Esophagus muscularis mucosa (tissue), 4 donors: ENCODE measurements at regions not wholly inside any gene's neighbourhood (a gene's known extent, or its start where the extent isn't known, plus 50 kb on each side); places are given as distances from the start of the nearest gene placed in this dataset.

Experiments
- DNase-seq: peaks from one replicate; pipeline ENCODE4 v3.0.0-alpha.2; 2017; ENCODE audit errors: extremely low spot score
- H3K27ac ChIP-seq, 4 donors: fragments of 200-600 bp; sonication (generic); replicated peaks in 1 of 4; 1 replicate in 3 of 4; 2 replicates in 1 of 4; pipeline ENCODE4 v1.5.1; 2016 to 2019; ENCODE audit warnings: mild to moderate bottlenecking in 1 of 4
- H3K27me3 ChIP-seq, 4 donors: fragments of 200-600 bp; sonication (generic); one replicate each; pipeline versions ENCODE4 v1.5.1 to v1.6.0; 2016 to 2019
- H3K36me3 ChIP-seq, 4 donors: fragments of 200-600 bp; sonication (generic); one replicate each; pipeline ENCODE4 v1.5.1; 2016 to 2019
- H3K4me1 ChIP-seq, 4 donors: fragments of 200-600 bp; sonication (generic); one replicate each; pipeline ENCODE4 v1.5.1; 2016 to 2019
- H3K4me3 ChIP-seq, 4 donors: fragments of 200-600 bp; sonication (generic); 1 replicate in 2 of 4; 2 replicates in 2 of 4; pipeline ENCODE4 v1.5.1; 2016 to 2019; ENCODE audit warnings: mild to moderate bottlenecking in 4 of 4, moderate library complexity in 1 of 4
- H3K9me3 ChIP-seq, 4 donors: fragments of 200-600 bp; sonication (generic); 1 replicate in 3 of 4; 2 replicates in 1 of 4; pipeline ENCODE4 v1.5.1; 2016 to 2019
- CTCF ChIP-seq, 3 experiments: fragments of 200-600 bp in 2 of 3; fragments of 450-650 bp in 1 of 3; sonication (generic) in 2 of 3; IDR thresholded peaks; one replicate each; pipeline ENCODE4 v1.5.1; 2017 to 2019; ENCODE audit warnings: antibody characterized with exemption in 3 of 3, mild to moderate bottlenecking in 2 of 3, moderate library complexity in 1 of 3
- EP300 ChIP-seq: sonication (generic); formaldehyde crosslinking; IDR thresholded peaks from one replicate; pipeline ENCODE4 v1.6.1; 2017; ENCODE audit warnings: antibody characterized with exemption
- POLR2A ChIP-seq: fragments of 450-650 bp; IDR thresholded peaks from one replicate; pipeline ENCODE4 v1.6.1; 2017; ENCODE audit warnings: antibody characterized with exemption, moderate library complexity, mild to moderate bottlenecking, low read depth
- POLR2AphosphoS5 ChIP-seq, 2 donors: sonication (generic); formaldehyde crosslinking; IDR thresholded peaks; one replicate each; pipeline ENCODE4 v1.6.1; 2017; ENCODE audit warnings: antibody characterized with exemption in 2 of 2
- WGBS: methylation state at CpG from one replicate; pipeline ENCODE4 v1.1.5; 2018; 5-methylcytosine and 5-hydroxymethylcytosine counted together
- intact Hi-C: fragments of 100-400 bp; cut with DNase I; formaldehyde crosslinking; loops from one replicate; pipeline ENCODE4 v1.15.1; 2023

- TF ChIP-seq CTCF (IDR thresholded peaks at IDR 0.05) (no peak), EP300 (no peak), POLR2A (no peak), POLR2AphosphoS5 (IDR thresholded peaks at IDR 0.05) (no peak)
- DNase-seq = no peak
- Histone ChIP-seq H3K4me1 (no peaks in the 10 kb centered on the region), H3K27me3 (peaks cover 0 to 5% (median 0%) of the 10 kb centered on the region in 4 donors), H3K27ac (no peak overlapping the region), H3K36me3 (no peaks in the 10 kb centered on the region), H3K9me3 (no peaks in the 10 kb centered on the region), H3K4me3 (no peak overlapping the region)
- 66% methylated on average over 10 of the region's 10 CpGs for WGBS
- intact Hi-C loops = no loop called here
Observed at GRCh38 chr12:116629480-116629879, 70.3 kb downstream of the MAP1LC3B2 start.

- no peak for TF ChIP-seq POLR2A
- TF ChIP-seq EP300 = no peak
- no peak for TF ChIP-seq CTCF (IDR thresholded peaks at IDR 0.05)
- TF ChIP-seq POLR2AphosphoS5 (IDR thresholded peaks at IDR 0.05) = no peak
- H3K4me1 ChIP-seq = no peaks in the 10 kb centered on the region
- H3K9me3 ChIP-seq = peaks cover 0 to 4% (median 0%) of the 10 kb centered on the region in 4 donors
- DNase-seq = no peak
- no peaks in the 10 kb centered on the region for H3K36me3 ChIP-seq
- intact Hi-C loops = no loop called here
- 100% methylated on average over 1 of the region's 1 CpG for WGBS
- H3K27ac ChIP-seq = no peak overlapping the region
- no peak overlapping the region for H3K4me3 ChIP-seq
- H3K27me3 ChIP-seq = peaks cover 0 to 5% (median 0%) of the 10 kb centered on the region in 4 donors
Observed at GRCh38 chr12:116628989-116629388, 69.8 kb downstream of the MAP1LC3B2 start.

- WGBS = 100% methylated on average over 10 of the region's 10 CpGs
- intact Hi-C loops = no loop called here
- Histone ChIP-seq H3K4me3 (no peak overlapping the region), H3K27ac (no peak overlapping the region), H3K4me1 (no peaks in the 10 kb centered on the region), H3K36me3 (no peaks in the 10 kb centered on the region), H3K27me3 (peaks cover 0 to 5% (median 0%) of the 10 kb centered on the region in 4 donors), H3K9me3 (peaks cover 0 to 6% (median 0%) of the 10 kb centered on the region in 4 donors)
- TF ChIP-seq CTCF (IDR thresholded peaks at IDR 0.05) (no peak), EP300 (no peak), POLR2A (no peak), POLR2AphosphoS5 (IDR thresholded peaks at IDR 0.05) (no peak)
- no peak for DNase-seq
Observed at GRCh38 chr12:116628450-116628793, 69.2 kb downstream of the MAP1LC3B2 start.
